ENCODE measurements at regions not wholly inside any gene's neighbourhood (a gene's known extent, or its start where the extent isn't known, plus 50 kb on each side); places are given as distances from the start of the nearest gene placed in this dataset.

DNA sequence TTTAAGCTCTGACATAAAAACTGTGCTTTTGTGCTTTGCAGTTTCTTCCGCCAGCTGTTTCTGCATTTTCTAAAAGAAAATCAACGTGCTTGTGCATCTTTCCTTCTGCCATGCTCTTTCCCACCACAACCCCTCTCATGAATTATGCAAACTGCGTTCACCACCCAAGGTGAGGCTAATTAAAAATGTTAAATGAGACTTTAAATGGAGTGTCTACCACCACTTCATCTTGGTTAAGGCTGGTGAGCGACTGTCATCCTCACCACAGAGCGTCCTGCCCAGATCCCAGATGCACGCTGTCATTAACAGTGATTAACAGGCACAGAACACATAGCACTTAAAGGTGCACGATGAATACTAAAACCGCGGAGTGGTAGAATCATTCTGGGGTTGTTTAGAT is 250.5 kb upstream of the RAB6C start:
- Histone ChIP-seq H3K36me3 (ENCODE audit: control insufficient read depth, low read length) (no peaks in the 10 kb centered on the region), H3K9me2 (replicated peaks; ENCODE audit: control insufficient read depth, low read length) (no peaks in the 10 kb centered on the region), H3K27ac (ENCODE audit: low read depth, low read length) (no peak overlapping the region), H3K27me3 (ENCODE audit: control insufficient read depth, low read length) (no peaks in the 10 kb centered on the region), H3K79me2 (ENCODE audit: control insufficient read depth, low read length) (no peaks in the 10 kb centered on the region), H3K4me1 (ENCODE audit: control insufficient read depth, low read length) (no peaks in the 10 kb centered on the region), H3K9me3 (ENCODE audit: control insufficient read depth, insufficient read depth, low read length) (no peaks in the 10 kb centered on the region), H3K4me3 (ENCODE audit: low read length) (no peak overlapping the region), H4K20me1 (ENCODE audit: control insufficient read depth, insufficient read depth, low read depth, low read length) (no peaks in the 10 kb centered on the region), H3K4me2 (ENCODE audit: low read length) (no peak overlapping the region), H3F3A (ENCODE audit: control insufficient read depth, insufficient read depth) (no peaks in the 10 kb centered on the region)
- TF ChIP-seq EZH2phosphoT487 (IDR thresholded peaks at IDR 0.05; ENCODE audit: borderline replicate concordance, low read length): no peak
- TF ChIP-seq, protein P1, sequence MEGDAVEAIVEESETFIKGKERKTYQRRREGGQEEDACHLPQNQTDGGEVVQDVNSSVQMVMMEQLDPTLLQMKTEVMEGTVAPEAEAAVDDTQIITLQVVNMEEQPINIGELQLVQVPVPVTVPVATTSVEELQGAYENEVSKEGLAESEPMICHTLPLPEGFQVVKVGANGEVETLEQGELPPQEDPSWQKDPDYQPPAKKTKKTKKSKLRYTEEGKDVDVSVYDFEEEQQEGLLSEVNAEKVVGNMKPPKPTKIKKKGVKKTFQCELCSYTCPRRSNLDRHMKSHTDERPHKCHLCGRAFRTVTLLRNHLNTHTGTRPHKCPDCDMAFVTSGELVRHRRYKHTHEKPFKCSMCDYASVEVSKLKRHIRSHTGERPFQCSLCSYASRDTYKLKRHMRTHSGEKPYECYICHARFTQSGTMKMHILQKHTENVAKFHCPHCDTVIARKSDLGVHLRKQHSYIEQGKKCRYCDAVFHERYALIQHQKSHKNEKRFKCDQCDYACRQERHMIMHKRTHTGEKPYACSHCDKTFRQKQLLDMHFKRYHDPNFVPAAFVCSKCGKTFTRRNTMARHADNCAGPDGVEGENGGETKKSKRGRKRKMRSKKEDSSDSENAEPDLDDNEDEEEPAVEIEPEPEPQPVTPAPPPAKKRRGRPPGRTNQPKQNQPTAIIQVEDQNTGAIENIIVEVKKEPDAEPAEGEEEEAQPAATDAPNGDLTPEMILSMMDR (IDR thresholded peaks at IDR 0.05; ENCODE audit: low read depth, low read length, poor library complexity, severe bottlenecking): no peak

DNA sequence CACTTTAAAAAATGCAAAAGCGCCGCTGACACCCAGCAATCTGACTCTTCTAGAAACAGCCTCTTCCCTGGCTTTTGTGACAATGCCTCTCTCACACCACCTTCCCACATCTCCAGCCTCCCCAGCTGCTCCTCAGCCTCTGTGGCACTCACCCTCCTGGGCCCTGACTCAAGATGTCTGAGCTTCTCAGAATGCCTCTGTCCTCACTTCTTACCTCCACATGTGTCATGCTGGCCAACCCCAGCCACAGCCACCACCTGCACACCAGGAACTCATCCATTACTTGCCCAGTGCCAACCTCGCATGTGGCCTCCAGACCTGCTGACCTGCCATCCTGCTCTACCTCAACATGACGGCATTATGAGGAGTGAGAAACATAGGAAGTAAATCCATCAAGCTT is 249.8 kb upstream of the RAB6C start:
- H3K9me3 ChIP-seq (ENCODE audit: control insufficient read depth, insufficient read depth, low read length): no peaks in the 10 kb centered on the region
- H3K79me2 ChIP-seq (ENCODE audit: control insufficient read depth, low read length): no peaks in the 10 kb centered on the region
- H3K4me3 ChIP-seq (ENCODE audit: low read length): no peak overlapping the region
- H3K4me2 ChIP-seq (ENCODE audit: low read length): no peak overlapping the region
- H3K36me3 ChIP-seq (ENCODE audit: control insufficient read depth, low read length): no peaks in the 10 kb centered on the region
- H3F3A ChIP-seq (ENCODE audit: control insufficient read depth, insufficient read depth): no peaks in the 10 kb centered on the region
- no peaks in the 10 kb centered on the region for H3K4me1 ChIP-seq (ENCODE audit: control insufficient read depth, low read length)
- H3K27me3 ChIP-seq (ENCODE audit: control insufficient read depth, low read length): no peaks in the 10 kb centered on the region
- no peak overlapping the region for H3K27ac ChIP-seq (ENCODE audit: low read depth, low read length)
- TF ChIP-seq, protein P1 (IDR thresholded peaks at IDR 0.05; ENCODE audit: low read depth, low read length, poor library complexity, severe bottlenecking): no peak
- TF ChIP-seq EZH2phosphoT487 (IDR thresholded peaks at IDR 0.05; ENCODE audit: borderline replicate concordance, low read length): no peak
- H3K9me2 ChIP-seq (replicated peaks; ENCODE audit: control insufficient read depth, low read length): no peaks in the 10 kb centered on the region
- H4K20me1 ChIP-seq (ENCODE audit: control insufficient read depth, insufficient read depth, low read depth, low read length): no peaks in the 10 kb centered on the region

DNA sequence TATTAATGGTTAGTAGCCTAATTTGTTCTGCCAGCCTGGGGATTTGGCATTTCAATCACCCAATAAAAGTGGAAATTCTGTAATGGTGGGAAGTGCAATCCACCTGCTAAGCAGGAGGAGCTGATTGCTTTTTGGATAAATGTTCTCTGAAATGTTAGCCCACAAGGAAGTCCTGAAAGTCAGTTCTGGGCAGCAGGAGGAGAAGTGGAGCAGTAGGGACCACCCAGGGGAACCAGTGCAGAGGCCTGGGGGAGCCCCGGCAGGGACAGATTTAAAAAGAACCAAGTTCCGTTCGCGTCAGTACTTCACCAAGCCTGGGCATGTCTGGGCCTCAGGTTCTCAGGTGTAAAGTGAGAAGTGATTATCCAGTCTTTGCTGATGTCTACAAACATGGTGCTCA is 248.5 kb upstream of the RAB6C start:
- Histone ChIP-seq H3K79me2 (ENCODE audit: control insufficient read depth, low read length) (no peaks in the 10 kb centered on the region), H3K4me3 (ENCODE audit: low read length) (no peak overlapping the region), H3K9me3 (ENCODE audit: control insufficient read depth, insufficient read depth, low read length) (peaks cover 5% of the 10 kb centered on the region; the same call in 1 of the 2 replicates), H3K4me1 (ENCODE audit: control insufficient read depth, low read length) (no peaks in the 10 kb centered on the region), H3K27ac (ENCODE audit: low read depth, low read length) (no peak overlapping the region), H3K36me3 (ENCODE audit: control insufficient read depth, low read length) (no peaks in the 10 kb centered on the region), H3K4me2 (ENCODE audit: low read length) (no peak overlapping the region), H3K27me3 (ENCODE audit: control insufficient read depth, low read length) (no peaks in the 10 kb centered on the region), H3F3A (ENCODE audit: control insufficient read depth, insufficient read depth) (no peaks in the 10 kb centered on the region), H3K9me2 (replicated peaks; ENCODE audit: control insufficient read depth, low read length) (no peaks in the 10 kb centered on the region), H4K20me1 (ENCODE audit: control insufficient read depth, insufficient read depth, low read depth, low read length) (no peaks in the 10 kb centered on the region)
- TF ChIP-seq, protein P1 (IDR thresholded peaks at IDR 0.05; ENCODE audit: low read depth, low read length, poor library complexity, severe bottlenecking): no peak
- TF ChIP-seq EZH2phosphoT487 (IDR thresholded peaks at IDR 0.05; ENCODE audit: borderline replicate concordance, low read length): no peak

Measured in DOHH2 (cell line).